Thyroid gland (tissue), 4 donors: ENCODE measurements at regions not wholly inside any gene's neighbourhood (a gene's known extent, or its start where the extent isn't known, plus 50 kb on each side); places are given as distances from the start of the nearest gene placed in this dataset.

ENCODE experiments used
- POLR2A ChIP-seq, 2 donors: fragments of 450-650 bp; IDR thresholded peaks; one replicate each; pipeline ENCODE4 v1.6.1; 2017; ENCODE audit warnings: antibody characterized with exemption in 2 of 2, mild to moderate bottlenecking in 2 of 2, moderate library complexity in 1 of 2
- TF ChIP-seq, protein P1 (sequence below), 6 experiments: fragments of 200-600 bp in 3 of 6; fragments of 450-650 bp in 3 of 6; sonication (generic) in 3 of 6; IDR thresholded peaks; one replicate each; pipeline ENCODE4 v1.5.1; 2016 to 2019; ENCODE audit warnings: antibody characterized with exemption in 6 of 6, mild to moderate bottlenecking in 2 of 6, inconsistent platforms in 1 of 6, moderate library complexity in 1 of 6

DNA sequence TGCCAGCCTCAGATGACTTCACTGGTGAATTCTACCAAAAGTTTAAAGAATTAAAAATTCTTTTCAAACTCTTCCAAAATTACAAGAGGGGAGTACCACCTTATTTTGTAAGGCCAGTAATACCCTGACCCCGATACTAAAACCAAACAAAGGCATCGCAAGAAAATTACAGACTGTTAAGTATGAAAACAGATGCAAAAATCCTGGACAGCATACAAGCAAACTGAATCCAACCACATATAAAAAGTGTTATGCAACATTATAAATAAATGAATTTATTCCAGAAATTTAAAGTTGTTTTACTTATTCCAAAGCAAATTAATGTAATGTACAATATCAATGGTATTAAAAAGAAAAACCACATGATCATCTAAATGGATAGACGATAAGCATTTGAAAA, 873.6 kb upstream of the GJE1 start:
- TF ChIP-seq, protein P1, sequence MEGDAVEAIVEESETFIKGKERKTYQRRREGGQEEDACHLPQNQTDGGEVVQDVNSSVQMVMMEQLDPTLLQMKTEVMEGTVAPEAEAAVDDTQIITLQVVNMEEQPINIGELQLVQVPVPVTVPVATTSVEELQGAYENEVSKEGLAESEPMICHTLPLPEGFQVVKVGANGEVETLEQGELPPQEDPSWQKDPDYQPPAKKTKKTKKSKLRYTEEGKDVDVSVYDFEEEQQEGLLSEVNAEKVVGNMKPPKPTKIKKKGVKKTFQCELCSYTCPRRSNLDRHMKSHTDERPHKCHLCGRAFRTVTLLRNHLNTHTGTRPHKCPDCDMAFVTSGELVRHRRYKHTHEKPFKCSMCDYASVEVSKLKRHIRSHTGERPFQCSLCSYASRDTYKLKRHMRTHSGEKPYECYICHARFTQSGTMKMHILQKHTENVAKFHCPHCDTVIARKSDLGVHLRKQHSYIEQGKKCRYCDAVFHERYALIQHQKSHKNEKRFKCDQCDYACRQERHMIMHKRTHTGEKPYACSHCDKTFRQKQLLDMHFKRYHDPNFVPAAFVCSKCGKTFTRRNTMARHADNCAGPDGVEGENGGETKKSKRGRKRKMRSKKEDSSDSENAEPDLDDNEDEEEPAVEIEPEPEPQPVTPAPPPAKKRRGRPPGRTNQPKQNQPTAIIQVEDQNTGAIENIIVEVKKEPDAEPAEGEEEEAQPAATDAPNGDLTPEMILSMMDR (IDR thresholded peaks at IDR 0.05) = no peak
- TF ChIP-seq POLR2A (IDR thresholded peaks at IDR 0.05) = no peak
